CD8-positive, alpha-beta memory T cell (primary cell): ENCODE measurements at regions not wholly inside any gene's neighbourhood (a gene's known extent, or its start where the extent isn't known, plus 50 kb on each side); places are given as distances from the start of the nearest gene placed in this dataset.

Experiments
- CTCF ChIA-PET: fragments of 350-600 bp; sonication (Branson Sonifier 250); formaldehyde crosslinking; loops from one replicate; lab custom pipeline; 2021; ENCODE audit warnings: antibody characterized with exemption; lab: Charles Lee
- POLR2A ChIA-PET: fragments of 350-600 bp; sonication (Branson Sonifier 250); formaldehyde crosslinking; loops from one replicate; lab custom pipeline; 2021; ENCODE audit warnings: antibody characterized with exemption; lab: Charles Lee
- DNase-seq, 5 donors: peaks; one replicate each; pipeline versions ENCODE4 v3.0.0 to v3.0.0-alpha.2; 2020 to 2022; ENCODE audit warnings: mixed read lengths in 1 of 5
- H3K27ac ChIP-seq: one replicate; pipeline ENCODE4 v1.7.0; 2013; ENCODE audit warnings: low read depth, mild to moderate bottlenecking, low read length, moderate library complexity
- H3K27me3 ChIP-seq: 2 replicates; pipeline ENCODE4 v1.7.0; 2013; ENCODE audit warnings: low read length, mild to moderate bottlenecking; ENCODE audit not compliant: insufficient read depth, poor library complexity, severe bottlenecking
- H3K36me3 ChIP-seq: 2 replicates; pipeline ENCODE4 v1.7.0; 2013; ENCODE audit warnings: mild to moderate bottlenecking, low read length, moderate library complexity; ENCODE audit not compliant: insufficient read depth
- H3K4me1 ChIP-seq: 2 replicates; pipeline ENCODE4 v1.7.0; 2013; ENCODE audit warnings: mild to moderate bottlenecking, low read length, moderate library complexity; ENCODE audit not compliant: insufficient read depth
- H3K4me3 ChIP-seq: 2 replicates; pipeline ENCODE4 v1.7.0; 2013; ENCODE audit warnings: mild to moderate bottlenecking, low read length
- H3K9me3 ChIP-seq: 2 replicates; pipeline ENCODE4 v1.7.0; 2013; ENCODE audit warnings: mild to moderate bottlenecking, low read length
- H3K27ac Mint-ChIP-seq, 8 donors: one replicate each; pipeline ENCODE4 v1.8.0; 2020 to 2021; ENCODE audit warnings: mixed read lengths in 8 of 8, mild to moderate bottlenecking in 6 of 8, inconsistent platforms in 3 of 8, moderate library complexity in 3 of 8
- H3K27me3 Mint-ChIP-seq, 2 donors: one replicate each; pipeline ENCODE4 v1.8.0; 2020 to 2021; ENCODE audit warnings: mixed read lengths in 2 of 2, mild to moderate bottlenecking in 1 of 2, moderate library complexity in 1 of 2
- H3K36me3 Mint-ChIP-seq, 3 donors: one replicate each; pipeline ENCODE4 v1.8.0; 2020 to 2021; ENCODE audit warnings: mixed read lengths in 3 of 3, inconsistent platforms in 1 of 3, mild to moderate bottlenecking in 1 of 3
- H3K4me1 Mint-ChIP-seq, 3 donors: one replicate each; pipeline ENCODE4 v1.8.0; 2020 to 2021; ENCODE audit warnings: mixed read lengths in 3 of 3, inconsistent platforms in 1 of 3, mild to moderate bottlenecking in 1 of 3
- H3K4me3 Mint-ChIP-seq, 7 donors: one replicate each; pipeline ENCODE4 v1.8.0; 2020 to 2021; ENCODE audit warnings: mixed read lengths in 7 of 7, mild to moderate bottlenecking in 6 of 7, moderate library complexity in 4 of 7, inconsistent platforms in 2 of 7
- H3K9me3 Mint-ChIP-seq, 5 donors: one replicate each; pipeline ENCODE4 v1.8.0; 2020 to 2022; ENCODE audit warnings: mixed read lengths in 5 of 5, mild to moderate bottlenecking in 3 of 5, moderate library complexity in 2 of 5, inconsistent platforms in 1 of 5

DNA sequence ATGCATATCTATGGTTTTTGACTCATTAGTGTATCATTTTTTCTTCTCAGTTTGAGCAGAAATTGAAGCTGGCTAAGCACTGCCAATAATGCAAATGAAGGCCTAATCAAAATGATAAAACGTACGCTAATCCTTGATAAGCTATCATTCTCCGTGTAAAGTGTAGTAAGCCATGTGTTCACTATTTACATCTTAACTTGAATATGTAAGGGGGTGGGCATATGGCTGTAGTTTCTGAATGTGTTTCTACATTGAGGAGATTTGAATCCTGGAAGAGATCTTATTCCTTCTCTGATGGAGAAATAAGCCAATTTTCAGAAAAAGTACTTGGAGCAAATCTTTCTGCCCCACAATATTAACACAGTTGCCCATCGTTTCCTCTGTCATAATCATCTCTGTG is 351.8 kb upstream of the ANO3 start:
- H3K27me3 Mint-ChIP-seq: no peaks in the 10 kb centered on the region
- Histone ChIP-seq H3K4me1 (no peaks in the 10 kb centered on the region), H3K27me3 (no peaks in the 10 kb centered on the region), H3K36me3 (no peaks in the 10 kb centered on the region), H3K27ac (no peak overlapping the region), H3K4me3 (no peak overlapping the region), H3K9me3 (no peaks in the 10 kb centered on the region)
- no peaks in the 10 kb centered on the region for H3K36me3 Mint-ChIP-seq
- no peak overlapping the region for H3K27ac Mint-ChIP-seq
- no peak overlapping the region for H3K4me3 Mint-ChIP-seq
- no peaks in the 10 kb centered on the region for H3K4me1 Mint-ChIP-seq
- no peak for DNase-seq
- ChIA-PET CTCF (no interaction called here), POLR2A (no interaction called here)
- H3K9me3 Mint-ChIP-seq: peaks cover 0 to 18% (median 3%) of the 10 kb centered on the region in 5 donors

GRCh38 chr11:25981998-25982397 is 349.9 kb upstream of the ANO3 start:
- Histone ChIP-seq H3K36me3 (no peaks in the 10 kb centered on the region), H3K27ac (no peak overlapping the region), H3K4me3 (no peak overlapping the region), H3K27me3 (no peaks in the 10 kb centered on the region), H3K9me3 (no peaks in the 10 kb centered on the region), H3K4me1 (no peaks in the 10 kb centered on the region)
- ChIA-PET POLR2A (no interaction called here), CTCF (no interaction called here)
- H3K27me3 Mint-ChIP-seq: no peaks in the 10 kb centered on the region
- no peak overlapping the region for H3K27ac Mint-ChIP-seq
- peaks cover 0 to 15% (median 5%) of the 10 kb centered on the region in 5 donors for H3K9me3 Mint-ChIP-seq
- H3K4me3 Mint-ChIP-seq: no peak overlapping the region
- no peak for DNase-seq
- no peaks in the 10 kb centered on the region for H3K36me3 Mint-ChIP-seq
- H3K4me1 Mint-ChIP-seq: no peaks in the 10 kb centered on the region

- Histone ChIP-seq H3K4me1 (no peaks in the 10 kb centered on the region), H3K27ac (no peak overlapping the region), H3K27me3 (no peaks in the 10 kb centered on the region), H3K4me3 (no peak overlapping the region), H3K36me3 (no peaks in the 10 kb centered on the region), H3K9me3 (no peaks in the 10 kb centered on the region)
- POLR2A ChIA-PET: no interaction called here
- H3K4me3 Mint-ChIP-seq: no peak overlapping the region
- CTCF ChIA-PET: no interaction called here
- no peaks in the 10 kb centered on the region for H3K36me3 Mint-ChIP-seq
- no peak for DNase-seq
- H3K27me3 Mint-ChIP-seq: no peaks in the 10 kb centered on the region
- no peaks in the 10 kb centered on the region for H3K4me1 Mint-ChIP-seq
- H3K9me3 Mint-ChIP-seq: peaks cover 0 to 15% (median 4%) of the 10 kb centered on the region in 5 donors
- no peak overlapping the region for H3K27ac Mint-ChIP-seq
Measured at GRCh38 chr11:25983280-25983679, 348.6 kb upstream of the ANO3 start.

DNA sequence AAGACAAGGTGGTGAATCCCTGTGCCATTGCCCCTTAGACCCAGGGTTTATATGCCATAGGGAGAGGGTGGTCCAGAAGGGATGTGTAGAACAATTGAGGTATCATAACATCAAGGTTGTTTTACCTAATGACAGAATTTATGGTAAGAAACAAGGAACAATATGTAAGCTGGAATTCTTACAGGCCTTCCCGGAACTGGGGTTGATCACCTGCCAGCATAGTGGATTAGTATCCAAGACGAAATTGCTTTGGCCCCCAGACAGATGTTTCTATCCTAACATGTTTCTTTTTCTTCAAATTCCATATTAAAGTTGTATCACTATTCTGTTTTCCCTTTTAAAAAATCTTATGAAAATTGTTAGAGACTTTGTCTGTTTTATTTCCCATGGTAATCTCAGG is 343.8 kb upstream of the ANO3 start:
- Mint-ChIP-seq H3K27ac (no peak overlapping the region), H3K36me3 (no peaks in the 10 kb centered on the region), H3K4me3 (no peak overlapping the region), H3K27me3 (no peaks in the 10 kb centered on the region), H3K9me3 (peaks cover 0 to 25% (median 2%) of the 10 kb centered on the region in 5 donors), H3K4me1 (no peaks in the 10 kb centered on the region)
- ChIA-PET CTCF (no interaction called here), POLR2A (no interaction called here)
- no peak overlapping the region for H3K4me3 ChIP-seq
- no peaks in the 10 kb centered on the region for H3K4me1 ChIP-seq
- no peaks in the 10 kb centered on the region for H3K27me3 ChIP-seq
- no peak for DNase-seq
- H3K27ac ChIP-seq: no peak overlapping the region
- no peaks in the 10 kb centered on the region for H3K36me3 ChIP-seq
- no peaks in the 10 kb centered on the region for H3K9me3 ChIP-seq

GRCh38 chr11:25990406-25990805 is 341.5 kb upstream of the ANO3 start:
- H3K4me3 ChIP-seq: no peak overlapping the region
- Mint-ChIP-seq H3K27ac (no peak overlapping the region), H3K9me3 (peaks cover 0 to 20% (median 2%) of the 10 kb centered on the region in 5 donors), H3K4me1 (no peaks in the 10 kb centered on the region), H3K27me3 (no peaks in the 10 kb centered on the region), H3K36me3 (no peaks in the 10 kb centered on the region), H3K4me3 (no peak overlapping the region)
- no peaks in the 10 kb centered on the region for H3K36me3 ChIP-seq
- H3K4me1 ChIP-seq: no peaks in the 10 kb centered on the region
- no peaks in the 10 kb centered on the region for H3K9me3 ChIP-seq
- H3K27ac ChIP-seq: no peak overlapping the region
- no peak for DNase-seq
- ChIA-PET CTCF (no interaction called here), POLR2A (no interaction called here)
- H3K27me3 ChIP-seq: no peaks in the 10 kb centered on the region

GRCh38 chr11:25991476-25991875 is 340.5 kb upstream of the ANO3 start:
- Mint-ChIP-seq H3K27ac (no peak overlapping the region), H3K4me3 (no peak overlapping the region), H3K4me1 (no peaks in the 10 kb centered on the region), H3K9me3 (peaks cover 0 to 23% (median 0%) of the 10 kb centered on the region in 5 donors), H3K27me3 (no peaks in the 10 kb centered on the region), H3K36me3 (no peaks in the 10 kb centered on the region)
- Histone ChIP-seq H3K36me3 (no peaks in the 10 kb centered on the region), H3K4me1 (no peaks in the 10 kb centered on the region), H3K27me3 (no peaks in the 10 kb centered on the region), H3K27ac (no peak overlapping the region), H3K4me3 (no peak overlapping the region), H3K9me3 (no peaks in the 10 kb centered on the region)
- ChIA-PET POLR2A (no interaction called here), CTCF (no interaction called here)
- no peak for DNase-seq

GRCh38 chr11:25992294-25992693 is 339.6 kb upstream of the ANO3 start:
- H3K9me3 Mint-ChIP-seq: peaks cover 0 to 28% (median 2%) of the 10 kb centered on the region in 5 donors
- H3K27ac Mint-ChIP-seq: no peak overlapping the region
- no peak overlapping the region for H3K4me3 Mint-ChIP-seq
- H3K36me3 Mint-ChIP-seq: no peaks in the 10 kb centered on the region
- H3K27me3 Mint-ChIP-seq: no peaks in the 10 kb centered on the region
- Histone ChIP-seq H3K27ac (no peak overlapping the region), H3K27me3 (no peaks in the 10 kb centered on the region), H3K4me1 (no peaks in the 10 kb centered on the region), H3K4me3 (no peak overlapping the region), H3K9me3 (no peaks in the 10 kb centered on the region), H3K36me3 (no peaks in the 10 kb centered on the region)
- no peaks in the 10 kb centered on the region for H3K4me1 Mint-ChIP-seq
- POLR2A ChIA-PET: no interaction called here
- DNase-seq: no peak
- CTCF ChIA-PET: no interaction called here

DNA sequence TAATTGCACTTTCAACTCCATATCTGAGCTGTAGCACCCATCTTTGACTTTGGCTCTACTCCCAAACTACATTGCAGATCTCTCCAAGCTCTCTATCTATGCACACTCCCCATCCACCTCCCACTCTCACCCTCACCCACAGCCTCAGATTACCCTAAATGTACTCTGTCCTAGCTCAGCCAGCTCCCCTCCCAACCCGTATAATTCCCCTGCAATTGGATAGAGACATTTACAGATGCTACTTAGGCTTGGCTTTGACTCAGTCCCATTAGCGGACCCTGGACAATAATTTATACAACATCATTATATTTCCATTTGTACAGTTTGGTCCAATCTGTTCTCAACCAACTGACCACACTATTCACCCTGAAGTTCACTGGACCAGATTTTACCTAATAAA is 338.9 kb upstream of the ANO3 start:
- Histone ChIP-seq H3K4me1 (no peaks in the 10 kb centered on the region), H3K9me3 (no peaks in the 10 kb centered on the region), H3K4me3 (no peak overlapping the region), H3K27me3 (no peaks in the 10 kb centered on the region), H3K27ac (no peak overlapping the region), H3K36me3 (no peaks in the 10 kb centered on the region)
- DNase-seq: no peak
- POLR2A ChIA-PET: no interaction called here
- CTCF ChIA-PET: no interaction called here
- Mint-ChIP-seq H3K4me1 (no peaks in the 10 kb centered on the region), H3K9me3 (peaks cover 0 to 31% (median 4%) of the 10 kb centered on the region in 5 donors), H3K27me3 (no peaks in the 10 kb centered on the region), H3K27ac (no peak overlapping the region), H3K36me3 (no peaks in the 10 kb centered on the region), H3K4me3 (no peak overlapping the region)

DNA sequence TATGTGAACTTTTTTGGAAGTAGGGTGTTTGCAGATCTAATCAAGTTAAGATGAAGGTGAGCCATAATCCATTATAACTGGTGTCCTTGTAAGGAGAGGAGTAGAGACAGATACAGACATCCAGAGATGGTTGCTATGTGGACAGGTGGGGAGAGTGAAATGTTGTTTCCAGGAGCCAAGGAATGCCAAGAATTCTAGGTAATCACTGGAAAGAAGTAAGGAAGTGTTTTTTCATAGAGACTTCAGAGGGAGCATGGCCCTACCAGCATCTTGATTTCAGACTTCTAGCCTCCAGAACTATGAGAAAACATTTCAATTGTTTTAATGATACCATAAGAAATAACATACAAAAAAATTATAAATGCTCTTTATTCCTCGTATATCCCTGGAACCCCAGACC is 320.5 kb upstream of the ANO3 start:
- CTCF ChIA-PET: no interaction called here
- POLR2A ChIA-PET: no interaction called here
- Histone ChIP-seq H3K27ac (no peak overlapping the region), H3K4me1 (no peaks in the 10 kb centered on the region), H3K36me3 (no peaks in the 10 kb centered on the region), H3K27me3 (no peaks in the 10 kb centered on the region), H3K4me3 (no peak overlapping the region), H3K9me3 (no peaks in the 10 kb centered on the region)
- Mint-ChIP-seq H3K4me1 (no peaks in the 10 kb centered on the region), H3K27me3 (no peaks in the 10 kb centered on the region), H3K9me3 (peaks cover 0 to 28% (median 4%) of the 10 kb centered on the region in 5 donors), H3K27ac (no peak overlapping the region), H3K36me3 (no peaks in the 10 kb centered on the region), H3K4me3 (no peak overlapping the region)
- DNase-seq: no peak
